HCT116 (cell line): ENCODE measurements at regions not wholly inside any gene's neighbourhood (a gene's known extent, or its start where the extent isn't known, plus 50 kb on each side); places are given as distances from the start of the nearest gene placed in this dataset.

Source experiments
- ATAC-seq: fragments of 200-7000 bp; cut with Tn5 transposase; 2 replicates; pipeline ENCODE4 v1.9.1; 2020; ENCODE audit warnings: mild to moderate bottlenecking, moderate library complexity
- BruUV-seq: library from RNA; stranded (reverse); fragments of 400-500 nt; replicated peaks from 2 replicates; lab custom pipeline; 2021; lab: Mats Ljungman, UMichigan
- CTCF ChIA-PET: fragments of 300-600 bp; sonication (Branson Sonifier 250); formaldehyde crosslinking; loops from one replicate; lab custom pipeline; 2021; ENCODE audit warnings: antibody characterized with exemption; lab: Charles Lee
- POLR2A ChIA-PET: fragments of 300-600, 350-600 bp; sonication (Branson Sonifier 250); formaldehyde crosslinking; loops from one replicate; lab custom pipeline; 2021; ENCODE audit warnings: antibody characterized with exemption; lab: Charles Lee
- RAD21 ChIA-PET, 2 experiments: fragments of 300-600 bp; sonication (Branson Sonifier 250); formaldehyde crosslinking; loops; one replicate each; lab custom pipeline; 2023; ENCODE audit warnings: low total read pairs in 2 of 2; ENCODE audit not compliant: uncharacterized antibody in 2 of 2, unreplicated experiment in 2 of 2, low non-redundant PET in 1 of 2; lab: Charles Lee
- DNase-seq: peaks from one replicate; pipeline ENCODE4 v3.0.0-alpha.2; 2010; ENCODE audit warnings: low read depth, low spot score
- H2AFZ ChIP-seq: fragments of 200-600 bp; shearing (Covaris generic), sonication (generic); 2 replicates; pipeline ENCODE4 v1.6.1; 2017; ENCODE audit warnings: low read depth, mixed run types, mixed read lengths, antibody characterized with exemption, low read length; ENCODE audit not compliant: poor library complexity, severe bottlenecking
- H3K27ac ChIP-seq: 2 replicates; pipeline ENCODE4 v1.5.1; 2012; ENCODE audit warnings: low read depth, low read length
- H3K27me3 ChIP-seq: fragments of 200-600 bp; sonication (generic); 2 replicates; pipeline ENCODE4 v1.6.1; 2016; ENCODE audit warnings: mixed run types, low read length, mixed read lengths; ENCODE audit not compliant: insufficient read depth
- H3K36me3 ChIP-seq, 2 experiments: fragments of 200-500 bp in 1 of 2; fragments of 200-600 bp in 1 of 2; sonication (Bioruptor generic) in 1 of 2; sonication (generic) in 1 of 2; 2 replicates each; pipeline versions ENCODE4 v1.5.1 to v1.6.1; 2014 to 2016; ENCODE audit warnings: low read length in 2 of 2, inconsistent platforms in 1 of 2, mixed read lengths in 1 of 2, mixed run types in 1 of 2; ENCODE audit not compliant: insufficient read depth in 2 of 2, control insufficient read depth in 1 of 2
- H3K4me1 ChIP-seq, 2 experiments: fragments of 200-600 bp in 1 of 2; sonication (generic) in 1 of 2; 2 replicates each; pipeline versions ENCODE4 v1.5.1 to v1.6.1; 2012 to 2017; ENCODE audit warnings: low read length in 2 of 2, inconsistent platforms in 1 of 2, mild to moderate bottlenecking in 1 of 2, mixed read lengths in 1 of 2, mixed run types in 1 of 2, moderate library complexity in 1 of 2; ENCODE audit not compliant: insufficient read depth in 2 of 2, control insufficient read depth in 1 of 2
- H3K4me2 ChIP-seq: fragments of 200-600 bp; sonication (generic); 2 replicates; pipeline ENCODE4 v1.6.1; 2017; ENCODE audit warnings: mixed run types, low read length, mixed read lengths
- H3K4me3 ChIP-seq, 2 experiments: fragments of 200-600 bp in 1 of 2; sonication (generic) in 1 of 2; replicated peaks in 1 of 2; 2 replicates each; pipeline ENCODE4 v1.5.1; 2011 to 2016; ENCODE audit warnings: low read length in 2 of 2, control low read depth in 1 of 2, low read depth in 1 of 2, mild to moderate bottlenecking in 1 of 2, mixed read lengths in 1 of 2, mixed run types in 1 of 2
- H3K79me2 ChIP-seq: fragments of 200-600 bp; sonication (generic); 2 replicates; pipeline ENCODE4 v1.6.1; 2017; ENCODE audit warnings: mild to moderate bottlenecking, mixed run types, low read length, moderate library complexity, mixed read lengths; ENCODE audit not compliant: insufficient read depth
- H3K9ac ChIP-seq: fragments of 200-600 bp; sonication (generic); 2 replicates; pipeline ENCODE4 v1.6.1; 2016; ENCODE audit warnings: low read length, mixed read lengths
- H3K9me2 ChIP-seq: fragments of 200-600 bp; sonication (generic), shearing (Covaris generic); 2 replicates; pipeline ENCODE4 v1.6.1; 2017; ENCODE audit warnings: mixed run types, mild to moderate bottlenecking, moderate library complexity; ENCODE audit not compliant: insufficient read depth
- H3K9me3 ChIP-seq, 2 experiments: fragments of 200-500 bp in 1 of 2; fragments of 200-600 bp in 1 of 2; sonication (Bioruptor generic) in 1 of 2; sonication (generic) in 1 of 2; 2 replicates each; pipeline ENCODE4 v1.6.1; 2014 to 2017; ENCODE audit warnings: low read length in 2 of 2, mixed read lengths in 2 of 2, inconsistent platforms in 1 of 2, low read depth in 1 of 2, mild to moderate bottlenecking in 1 of 2, mixed run types in 1 of 2, moderate library complexity in 1 of 2; ENCODE audit not compliant: control insufficient read depth in 1 of 2, insufficient read depth in 1 of 2
- H4K20me1 ChIP-seq: fragments of 200-600 bp; sonication (generic), shearing (Covaris generic); 2 replicates; pipeline ENCODE4 v1.6.1; 2017; ENCODE audit warnings: mixed run types, mild to moderate bottlenecking, moderate library complexity; ENCODE audit not compliant: insufficient read depth
- EGR1 ChIP-seq: IDR thresholded peaks from 2 replicates; pipeline ENCODE4 v1.6.1; 2012; ENCODE audit warnings: low read depth
- EZH2 ChIP-seq: fragments of 200-600 bp; sonication (generic); IDR thresholded peaks from 2 replicates; pipeline ENCODE4 v1.6.1; 2017; ENCODE audit warnings: antibody characterized with exemption, mixed run types
- EZH2phosphoT487 ChIP-seq: fragments of 200-600 bp; IDR thresholded peaks from 2 replicates; pipeline ENCODE4 v1.6.1; 2018; ENCODE audit warnings: antibody characterized with exemption, borderline replicate concordance
- FOSL1 ChIP-seq: IDR thresholded peaks from 2 replicates; pipeline ENCODE4 v1.6.1; 2012; ENCODE audit warnings: low read depth
- JUND ChIP-seq: IDR thresholded peaks from 2 replicates; pipeline ENCODE4 v1.6.1; 2012
- SP1 ChIP-seq: IDR thresholded peaks from 2 replicates; pipeline ENCODE4 v1.6.1; 2012; ENCODE audit warnings: low read depth
- YY1 ChIP-seq: IDR thresholded peaks from 2 replicates; pipeline ENCODE4 v1.6.1; 2011; ENCODE audit warnings: low read length, low read depth, moderate library complexity, mild to moderate bottlenecking; ENCODE audit not compliant: insufficient replicate concordance; ENCODE audit errors: extremely low read depth
- ZFX ChIP-seq: fragments of 450-650 bp; IDR thresholded peaks from 2 replicates; pipeline ENCODE4 v1.6.1; 2017
- intact Hi-C: fragments of 100-400 bp; cut with micrococcal nuclease; formaldehyde crosslinking; loops from 2 replicates; pipeline ENCODE4 v1.10.0; 2022
- TF ChIP-seq, protein P1 (sequence below): IDR thresholded peaks from 2 replicates; pipeline ENCODE4 v1.6.1; 2011; ENCODE audit warnings: mild to moderate bottlenecking, low read length, moderate library complexity; ENCODE audit not compliant: insufficient replicate concordance; ENCODE audit errors: extremely low read depth

DNA sequence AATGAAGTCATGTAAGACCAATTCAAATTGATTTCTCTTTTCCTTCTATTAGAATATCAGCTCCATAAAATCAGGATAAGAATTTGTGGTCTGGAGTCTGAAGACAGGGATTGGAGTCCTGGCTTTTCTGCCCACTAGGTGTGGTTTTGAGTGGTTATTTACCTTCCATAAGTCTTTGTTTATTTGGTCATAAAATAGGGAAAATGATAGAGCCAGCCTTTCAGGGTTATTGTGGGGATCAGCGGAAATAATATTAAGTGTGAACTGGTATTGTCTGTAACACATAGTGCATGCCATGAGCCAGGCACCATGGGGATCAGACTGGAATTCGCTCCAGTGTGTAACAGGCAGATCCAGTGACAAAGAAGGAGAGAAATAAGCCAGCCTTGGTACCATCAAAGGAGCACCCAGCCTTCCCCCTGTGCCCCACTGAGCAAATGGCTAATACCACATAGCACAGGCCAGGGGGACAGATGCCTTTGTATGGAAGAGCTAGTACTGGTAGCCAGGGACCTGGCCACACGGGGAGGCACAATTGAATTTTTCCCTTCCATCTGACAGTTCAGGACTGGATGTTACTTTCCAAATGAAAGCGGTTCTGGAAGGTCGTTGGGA, 509.7 kb upstream of the PODXL start:
- peaks cover 11 to 20% of the 10 kb centered on the region in 2 experiments for H3K4me1 ChIP-seq
- DNase-seq: no peak
- no peaks in the 10 kb centered on the region for H3K79me2 ChIP-seq
- TF ChIP-seq FOSL1 (no peak), EZH2phosphoT487 (no peak), EGR1 (no peak)
- TF ChIP-seq, protein P1, sequence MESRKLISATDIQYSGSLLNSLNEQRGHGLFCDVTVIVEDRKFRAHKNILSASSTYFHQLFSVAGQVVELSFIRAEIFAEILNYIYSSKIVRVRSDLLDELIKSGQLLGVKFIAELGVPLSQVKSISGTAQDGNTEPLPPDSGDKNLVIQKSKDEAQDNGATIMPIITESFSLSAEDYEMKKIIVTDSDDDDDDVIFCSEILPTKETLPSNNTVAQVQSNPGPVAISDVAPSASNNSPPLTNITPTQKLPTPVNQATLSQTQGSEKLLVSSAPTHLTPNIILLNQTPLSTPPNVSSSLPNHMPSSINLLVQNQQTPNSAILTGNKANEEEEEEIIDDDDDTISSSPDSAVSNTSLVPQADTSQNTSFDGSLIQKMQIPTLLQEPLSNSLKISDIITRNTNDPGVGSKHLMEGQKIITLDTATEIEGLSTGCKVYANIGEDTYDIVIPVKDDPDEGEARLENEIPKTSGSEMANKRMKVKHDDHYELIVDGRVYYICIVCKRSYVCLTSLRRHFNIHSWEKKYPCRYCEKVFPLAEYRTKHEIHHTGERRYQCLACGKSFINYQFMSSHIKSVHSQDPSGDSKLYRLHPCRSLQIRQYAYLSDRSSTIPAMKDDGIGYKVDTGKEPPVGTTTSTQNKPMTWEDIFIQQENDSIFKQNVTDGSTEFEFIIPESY: no peak
- TF ChIP-seq, all 23 proteins: peak for 0
- Histone ChIP-seq H2AFZ (no peak overlapping the region), H3K9me3 (no peaks in the 10 kb centered on the region), H3K27ac (no peak overlapping the region), H3K4me2 (peak overlapping the region; percentile 58), H3K4me3 (no peak overlapping the region), H4K20me1 (no peaks in the 10 kb centered on the region), H3K36me3 (no peaks in the 10 kb centered on the region), H3K27me3 (peaks cover 8% of the 10 kb centered on the region; the same call in 1 of the 2 replicates), H3K9me2 (no peaks in the 10 kb centered on the region), H3K9ac (no peak overlapping the region)
- ChIA-PET POLR2A (no interaction called here), RAD21 (no interaction called here), CTCF (no interaction called here)
- no TSS peak for BruUV-seq
- intact Hi-C loops: no loop called here
- peak; percentile 38 for ATAC-seq

DNA sequence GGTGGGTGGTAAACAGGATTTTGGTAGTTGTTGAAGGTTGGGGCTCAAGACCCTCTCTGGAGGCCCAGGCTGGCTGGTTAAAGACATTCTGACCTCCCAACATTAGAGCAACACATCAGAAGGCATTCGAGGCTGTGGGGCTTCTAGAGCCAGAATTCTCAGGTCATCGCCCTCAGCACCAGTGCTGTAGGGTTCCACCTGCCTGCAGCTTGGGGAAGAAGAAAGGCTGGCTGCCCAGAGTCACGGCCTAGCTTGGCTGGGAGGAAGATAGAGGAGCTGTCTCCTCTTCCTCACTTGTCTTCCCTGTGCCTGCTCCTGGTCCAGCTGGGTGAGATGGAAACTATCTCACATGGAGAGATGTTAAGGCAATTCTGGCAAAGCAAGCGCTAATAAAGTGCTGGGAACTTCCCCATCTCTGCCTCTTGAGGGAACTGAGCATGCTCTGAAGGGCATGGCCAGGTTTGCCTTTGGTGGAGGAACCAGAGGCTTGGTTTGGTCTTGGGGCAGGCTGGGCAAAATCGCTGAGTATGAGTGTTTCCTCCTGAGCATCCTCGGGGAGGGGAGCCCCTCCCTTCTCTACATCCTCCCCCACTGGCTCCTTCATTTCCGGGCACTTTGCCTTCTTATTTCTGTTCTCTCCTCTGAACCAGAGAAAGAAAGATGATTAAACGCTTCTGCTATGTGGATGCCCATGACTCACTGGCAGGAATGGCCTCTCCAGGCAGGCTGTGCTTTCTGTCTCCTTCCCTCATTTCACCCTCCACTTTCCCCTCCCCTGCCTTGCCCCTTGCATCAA, 509.0 kb upstream of the PODXL start:
- TF ChIP-seq JUND (peak; percentile 80), EZH2 (no peak), YY1 (peak; percentile 48), FOSL1 (peak; percentile 80), SP1 (peak; percentile 51), ZFX (no peak)
- no peaks in the 10 kb centered on the region for H4K20me1 ChIP-seq
- H3K27ac ChIP-seq: no peak overlapping the region
- no TSS peak for BruUV-seq
- H3K9me2 ChIP-seq: no peaks in the 10 kb centered on the region
- no peak overlapping the region for H3K4me3 ChIP-seq
- H3K4me1 ChIP-seq: peaks cover 11 to 20% of the 10 kb centered on the region in 2 experiments
- no peaks in the 10 kb centered on the region for H3K79me2 ChIP-seq
- no peaks in the 10 kb centered on the region for H3K36me3 ChIP-seq
- CTCF ChIA-PET: no interaction called here
- H3K27me3 ChIP-seq: peaks cover 8% of the 10 kb centered on the region; the same call in 1 of the 2 replicates
- peak overlapping the region; percentile 5 for H2AFZ ChIP-seq
- RAD21 ChIA-PET: no interaction called here
- H3K9ac ChIP-seq: no peak overlapping the region
- intact Hi-C loops: no loop called here
- H3K9me3 ChIP-seq: no peaks in the 10 kb centered on the region
- DNase-seq: peak; percentile 39
- peak; percentile 92 for ATAC-seq
- H3K4me2 ChIP-seq: peak overlapping the region; percentile 58
- POLR2A ChIA-PET: no interaction called here
